ENCODE measurements at regions not wholly inside any gene's neighbourhood (a gene's known extent, or its start where the extent isn't known, plus 50 kb on each side); places are given as distances from the start of the nearest gene placed in this dataset.

GRCh38 chrX:69324851-69325250 lies 159.6 kb upstream of the PJA1 start:
- H3K4me1 ChIP-seq (replicated peaks): no peaks in the 10 kb centered on the region
- no peak overlapping the region for H3K4me3 ChIP-seq
- H3K27me3 ChIP-seq (replicated peaks): no peaks in the 10 kb centered on the region
- no peak overlapping the region for H3K27ac ChIP-seq
- H3K9me3 ChIP-seq (replicated peaks): no peaks in the 10 kb centered on the region
- DNase-seq (ENCODE audit: low read depth in 1 of 2, low spot score in 2 of 2): no peak
- H3K36me3 ChIP-seq: no peaks in the 10 kb centered on the region

DNA sequence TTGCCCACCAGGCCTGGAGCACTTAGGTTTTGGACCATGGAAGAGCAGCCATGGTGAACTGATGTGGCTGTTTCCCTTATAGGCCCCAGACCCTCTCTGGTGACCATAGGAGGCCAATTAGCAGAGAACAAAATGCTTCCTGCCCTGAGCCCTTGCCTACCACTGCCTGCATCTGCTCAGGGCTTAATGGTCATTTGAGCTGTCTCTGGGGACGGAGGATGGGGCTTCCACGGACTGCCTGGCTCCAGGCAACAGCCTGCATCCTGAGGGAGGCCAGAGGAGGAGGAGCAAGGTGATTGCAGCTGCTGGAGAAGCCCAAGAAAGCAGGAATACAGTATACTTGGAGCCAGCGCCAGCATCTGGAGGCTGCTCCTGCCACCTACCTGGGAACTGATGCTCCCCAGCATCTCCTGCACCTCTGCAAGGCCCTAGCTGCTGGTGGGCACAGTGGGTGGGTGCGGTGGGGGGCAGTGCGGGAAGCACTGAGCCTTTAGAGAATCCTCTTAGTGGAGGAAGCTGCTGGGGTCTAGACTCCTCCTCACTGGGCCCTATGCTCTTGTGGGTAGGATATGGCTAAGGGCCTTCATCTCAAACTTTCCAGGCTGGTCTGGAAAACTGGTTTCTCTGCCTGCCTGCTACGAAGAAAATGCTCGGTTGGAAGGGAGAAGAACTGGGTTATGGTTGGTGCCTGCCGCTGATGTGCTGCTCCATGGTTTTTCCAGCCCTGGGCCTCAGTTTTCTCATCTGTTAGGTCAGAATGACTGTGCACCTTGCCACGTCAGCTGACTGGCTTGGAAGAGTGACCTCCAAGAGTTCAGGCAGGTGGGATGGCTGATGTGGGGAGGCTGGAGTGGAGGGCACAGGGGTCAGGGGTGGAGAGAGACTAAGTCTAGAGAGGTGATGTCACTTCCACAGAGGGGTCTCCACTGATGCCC lies 158.8 kb upstream of the PJA1 start:
- no peak overlapping the region for H3K4me3 ChIP-seq
- DNase-seq (ENCODE audit: low read depth in 1 of 2, low spot score in 2 of 2): no peak
- no peak overlapping the region for H3K27ac ChIP-seq

GRCh38 chrX:69321789-69322188 lies 156.5 kb upstream of the PJA1 start:
- Histone ChIP-seq H3K27me3 (replicated peaks) (no peaks in the 10 kb centered on the region), H3K36me3 (no peaks in the 10 kb centered on the region), H3K4me3 (no peak overlapping the region), H3K27ac (no peak overlapping the region), H3K9me3 (replicated peaks) (no peaks in the 10 kb centered on the region), H3K4me1 (replicated peaks) (no peaks in the 10 kb centered on the region)
- DNase-seq (ENCODE audit: low read depth in 1 of 2, low spot score in 2 of 2): no peak

More for the DNA sequence above, 158.8 kb upstream of the PJA1 start:
- no peaks in the 10 kb centered on the region for H3K4me1 ChIP-seq (replicated peaks)
- no peaks in the 10 kb centered on the region for H3K9me3 ChIP-seq (replicated peaks)
- H3K36me3 ChIP-seq: no peaks in the 10 kb centered on the region
- no peaks in the 10 kb centered on the region for H3K27me3 ChIP-seq (replicated peaks)

DNA sequence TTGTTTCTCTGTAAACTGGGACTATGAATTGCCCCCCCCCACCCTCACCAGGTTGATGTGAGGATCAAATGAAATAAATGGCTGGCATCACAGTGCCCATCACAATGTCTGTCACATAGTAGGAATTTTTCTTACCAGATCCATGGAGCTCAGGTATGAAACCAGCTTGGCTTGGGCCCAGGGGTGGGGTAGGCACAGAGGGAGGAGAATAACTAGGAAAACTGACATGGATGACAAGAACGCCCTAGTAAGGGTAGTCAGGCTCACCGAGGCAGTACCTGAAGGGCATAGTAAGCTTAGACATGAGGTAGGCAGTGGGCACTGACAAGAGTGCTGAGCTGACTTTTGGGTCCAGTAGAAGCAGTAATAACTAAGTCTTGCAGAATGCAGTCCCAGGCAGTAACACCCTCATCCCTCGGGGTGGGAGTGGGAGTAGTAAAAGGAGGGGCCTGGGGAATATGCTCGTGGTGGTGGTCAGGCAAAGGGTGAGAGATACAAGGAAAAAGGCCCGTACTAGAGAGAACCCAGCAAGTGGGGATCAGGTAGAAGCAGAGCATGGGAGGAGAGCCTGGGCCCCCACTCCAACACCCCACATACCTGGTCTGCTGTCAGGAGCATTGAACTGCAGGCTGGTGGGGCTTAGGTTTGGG lies 155.9 kb upstream of the PJA1 start:
- H3K9me3 ChIP-seq (replicated peaks): no peaks in the 10 kb centered on the region
- H3K4me1 ChIP-seq (replicated peaks): no peaks in the 10 kb centered on the region
- no peaks in the 10 kb centered on the region for H3K36me3 ChIP-seq
- no peaks in the 10 kb centered on the region for H3K27me3 ChIP-seq (replicated peaks)
- H3K4me3 ChIP-seq: no peak overlapping the region
- H3K27ac ChIP-seq: no peak overlapping the region
- DNase-seq (ENCODE audit: low read depth in 1 of 2, low spot score in 2 of 2): no peak

DNA sequence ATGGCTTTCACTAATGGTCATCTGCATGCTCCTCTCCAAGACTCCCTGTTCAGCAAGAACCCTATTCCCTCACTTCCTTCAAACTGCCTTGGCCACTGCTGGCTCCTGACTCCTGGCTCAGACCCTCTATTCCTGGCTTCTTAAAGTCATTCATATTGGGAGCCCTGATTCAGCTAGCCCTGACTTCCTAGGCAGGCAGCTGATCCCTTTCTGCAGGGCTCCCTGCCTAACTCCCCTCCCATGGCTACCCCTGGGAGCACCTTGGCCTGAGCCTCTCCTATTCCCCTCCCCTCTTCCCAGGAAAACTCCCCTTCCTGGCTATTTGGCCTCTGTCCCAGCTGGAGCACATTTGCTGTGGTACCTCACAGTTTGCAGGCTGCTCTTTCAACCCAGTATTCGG lies 154.9 kb upstream of the PJA1 start:
- no peaks in the 10 kb centered on the region for H3K27me3 ChIP-seq (replicated peaks)
- no peak overlapping the region for H3K4me3 ChIP-seq
- no peaks in the 10 kb centered on the region for H3K9me3 ChIP-seq (replicated peaks)
- H3K27ac ChIP-seq: no peak overlapping the region
- no peak for DNase-seq (ENCODE audit: low read depth in 1 of 2, low spot score in 2 of 2)
- H3K4me1 ChIP-seq (replicated peaks): no peaks in the 10 kb centered on the region
- H3K36me3 ChIP-seq: no peaks in the 10 kb centered on the region

DNA sequence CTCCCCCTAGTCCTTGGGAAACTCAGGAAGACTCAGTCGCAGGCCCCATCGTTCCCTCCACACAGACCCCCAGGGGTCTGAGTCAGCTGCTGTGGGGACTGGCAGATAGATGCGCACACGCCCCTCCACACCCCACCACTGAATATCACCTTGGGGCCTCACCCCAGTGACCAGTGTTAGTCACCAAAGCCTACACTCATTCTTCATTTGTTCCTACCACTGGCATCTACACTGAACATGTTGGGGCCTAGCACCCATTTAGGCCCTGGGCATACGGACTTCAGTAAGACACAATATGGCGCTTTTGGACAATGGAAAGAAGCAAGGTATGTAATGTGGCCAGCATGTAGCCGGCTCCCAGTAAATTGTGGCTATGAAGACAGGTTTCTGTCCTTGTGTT lies 154.1 kb upstream of the PJA1 start:
- Histone ChIP-seq H3K36me3 (no peaks in the 10 kb centered on the region), H3K4me1 (replicated peaks) (no peaks in the 10 kb centered on the region), H3K27me3 (replicated peaks) (no peaks in the 10 kb centered on the region), H3K4me3 (no peak overlapping the region), H3K9me3 (replicated peaks) (no peaks in the 10 kb centered on the region), H3K27ac (no peak overlapping the region)
- no peak for DNase-seq (ENCODE audit: low read depth in 1 of 2, low spot score in 2 of 2)

GRCh38 chrX:69318651-69319340 lies 153.5 kb upstream of the PJA1 start:
- H3K9me3 ChIP-seq (replicated peaks): no peaks in the 10 kb centered on the region
- no peak for DNase-seq (ENCODE audit: low read depth in 1 of 2, low spot score in 2 of 2)
- H3K36me3 ChIP-seq: no peaks in the 10 kb centered on the region
- H3K27ac ChIP-seq: no peak overlapping the region
- no peaks in the 10 kb centered on the region for H3K27me3 ChIP-seq (replicated peaks)
- H3K4me1 ChIP-seq (replicated peaks): no peaks in the 10 kb centered on the region
- H3K4me3 ChIP-seq: no peak overlapping the region

DNA sequence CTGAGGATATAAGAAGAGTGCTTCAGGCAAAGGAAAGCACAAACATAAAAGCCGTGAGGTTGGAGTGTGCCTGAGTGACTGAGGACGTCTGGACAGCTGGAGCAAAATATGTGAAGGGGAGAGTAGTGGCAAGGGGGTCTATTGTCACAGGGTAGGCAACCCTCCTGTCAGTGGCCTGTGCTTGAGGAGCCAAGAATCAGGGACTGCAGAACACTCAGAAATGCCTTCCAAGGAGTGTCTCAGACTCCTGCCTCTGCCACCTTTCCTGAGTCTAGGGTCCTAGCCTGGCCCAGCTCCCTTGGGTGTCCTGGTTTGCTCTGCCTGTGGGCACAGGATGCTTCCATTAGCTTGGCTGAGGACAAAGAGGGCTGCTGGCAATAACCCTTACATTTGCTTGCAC lies 152.5 kb upstream of the PJA1 start:
- no peak for DNase-seq (ENCODE audit: low read depth in 1 of 2, low spot score in 2 of 2)
- H3K36me3 ChIP-seq: no peaks in the 10 kb centered on the region
- H3K27me3 ChIP-seq (replicated peaks): no peaks in the 10 kb centered on the region
- no peaks in the 10 kb centered on the region for H3K4me1 ChIP-seq (replicated peaks)
- H3K9me3 ChIP-seq (replicated peaks): no peaks in the 10 kb centered on the region
- no peak overlapping the region for H3K4me3 ChIP-seq
- H3K27ac ChIP-seq: no peak overlapping the region

DNA sequence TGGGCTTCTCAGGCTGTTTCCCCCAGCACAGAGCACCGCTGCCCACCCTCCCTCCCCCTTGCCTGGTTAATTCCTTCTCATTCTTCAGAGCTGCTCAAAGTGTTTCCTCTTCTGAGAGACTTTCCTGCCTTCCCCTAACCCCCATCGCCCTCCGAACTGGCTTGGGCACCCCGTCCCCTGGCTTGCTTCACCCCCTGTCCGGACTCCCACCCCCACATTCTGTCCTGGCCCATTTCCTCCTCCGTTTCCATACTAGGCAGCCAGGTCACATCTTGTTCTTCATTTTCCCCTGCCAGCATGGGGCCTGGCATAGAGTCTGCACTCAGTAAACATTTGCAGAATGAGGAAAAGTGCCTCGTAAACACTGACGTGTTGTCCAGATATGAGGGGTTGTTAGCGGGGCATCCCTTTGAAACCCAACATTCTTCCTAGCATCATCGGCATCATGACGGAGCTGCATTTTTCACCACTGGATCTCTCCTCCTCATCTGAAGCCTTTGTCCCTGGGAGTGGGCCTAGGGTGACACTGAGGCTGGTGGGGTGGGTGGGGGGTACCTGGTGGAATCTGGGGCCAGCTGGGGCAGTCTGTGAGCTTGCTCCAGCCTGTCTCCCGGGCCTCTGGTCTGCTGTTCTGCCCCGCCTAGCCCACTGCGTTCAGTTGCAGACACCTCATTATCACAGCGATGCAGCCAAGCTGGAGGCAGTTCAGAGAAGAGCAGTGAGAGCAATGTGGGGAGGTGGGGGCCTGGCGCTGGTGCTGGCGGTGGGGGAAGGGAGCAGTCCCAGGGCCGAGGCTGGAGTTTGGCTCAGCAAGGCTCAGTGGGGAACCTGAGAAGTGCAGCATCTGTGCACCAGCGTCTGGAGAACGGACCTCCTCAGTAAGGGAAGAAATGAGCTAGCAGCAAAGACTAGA lies 149.4 kb upstream of the PJA1 start:
- H3K4me3 ChIP-seq: no peak overlapping the region

GRCh38 chrX:69313617-69314290 lies 148.5 kb upstream of the PJA1 start:
- Histone ChIP-seq H3K36me3 (no peaks in the 10 kb centered on the region), H3K4me3 (no peak overlapping the region), H3K9me3 (replicated peaks) (no peaks in the 10 kb centered on the region), H3K4me1 (replicated peaks) (no peaks in the 10 kb centered on the region), H3K27me3 (replicated peaks) (no peaks in the 10 kb centered on the region), H3K27ac (no peak overlapping the region)
- DNase-seq (ENCODE audit: low read depth in 1 of 2, low spot score in 2 of 2): no peak

More for the DNA sequence above, 149.4 kb upstream of the PJA1 start:
- no peaks in the 10 kb centered on the region for H3K36me3 ChIP-seq
- no peaks in the 10 kb centered on the region for H3K9me3 ChIP-seq (replicated peaks)
- H3K4me1 ChIP-seq (replicated peaks): no peaks in the 10 kb centered on the region
- H3K27ac ChIP-seq: no peak overlapping the region
- DNase-seq (ENCODE audit: low read depth in 1 of 2, low spot score in 2 of 2): no peak
- H3K27me3 ChIP-seq (replicated peaks): no peaks in the 10 kb centered on the region

DNA sequence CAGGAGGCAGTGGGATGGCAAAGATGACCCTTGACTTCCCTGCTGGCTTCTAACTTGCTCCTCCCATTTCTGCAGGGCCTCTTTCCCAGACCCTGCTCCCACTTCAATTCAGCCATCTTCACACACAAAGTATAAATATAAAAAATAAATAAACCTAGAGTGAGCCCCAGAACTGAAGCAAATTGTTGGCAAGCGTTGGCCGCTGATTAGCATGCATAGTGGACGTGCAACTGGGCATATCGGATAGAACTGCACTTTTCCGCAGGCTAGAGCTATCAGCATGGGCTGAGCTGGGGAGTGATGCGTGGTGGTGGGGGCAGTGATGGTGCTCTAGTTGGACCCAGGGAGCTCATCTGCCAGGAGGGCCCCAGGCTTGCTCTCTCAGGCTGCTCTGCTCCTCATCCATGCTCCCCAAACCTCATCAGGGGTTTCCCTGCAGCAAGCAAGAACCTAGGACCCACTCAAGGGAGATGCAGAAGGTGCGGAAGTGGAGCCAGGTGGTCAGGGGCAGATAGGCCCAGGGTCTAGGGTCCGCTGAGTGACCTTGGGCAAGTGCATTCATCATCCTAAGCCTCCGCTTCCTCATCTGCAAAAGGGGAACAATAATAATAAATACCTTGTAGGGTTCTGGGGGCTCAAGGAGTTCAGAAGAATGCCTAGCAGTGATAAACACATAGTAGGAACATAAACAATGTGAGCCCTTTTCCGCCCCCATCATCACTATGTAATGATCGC lies 146.8 kb upstream of the PJA1 start:
- no peaks in the 10 kb centered on the region for H3K9me3 ChIP-seq (replicated peaks)
- no peaks in the 10 kb centered on the region for H3K4me1 ChIP-seq (replicated peaks)
- H3K27ac ChIP-seq: no peak overlapping the region
- H3K4me3 ChIP-seq: no peak overlapping the region
- no peak for DNase-seq (ENCODE audit: low read depth in 1 of 2, low spot score in 2 of 2)
- H3K27me3 ChIP-seq (replicated peaks): no peaks in the 10 kb centered on the region
- H3K36me3 ChIP-seq: no peaks in the 10 kb centered on the region

GRCh38 chrX:69309074-69309792 lies 144.0 kb upstream of the PJA1 start:
- H3K4me3 ChIP-seq: no peak overlapping the region
- no peak overlapping the region for H3K27ac ChIP-seq
- H3K27me3 ChIP-seq (replicated peaks): no peaks in the 10 kb centered on the region
- H3K9me3 ChIP-seq (replicated peaks): no peaks in the 10 kb centered on the region
- no peak for DNase-seq (ENCODE audit: low read depth in 1 of 2, low spot score in 2 of 2)
- H3K4me1 ChIP-seq (replicated peaks): no peaks in the 10 kb centered on the region
- no peaks in the 10 kb centered on the region for H3K36me3 ChIP-seq
